MV-4-11 (cell line): ENCODE measurements at regions not wholly inside any gene's neighbourhood (a gene's known extent, or its start where the extent isn't known, plus 50 kb on each side); places are given as distances from the start of the nearest gene placed in this dataset.

Experiments
- DNase-seq: peaks from one replicate; lab custom pipeline; 2025; lab: John Stamatoyannopoulos, UW

- DNase-seq, result no peak
These were observed 311.0 kb upstream of the TNRC6C start for GRCh38 chr17:77647531-77647930.

DNA sequence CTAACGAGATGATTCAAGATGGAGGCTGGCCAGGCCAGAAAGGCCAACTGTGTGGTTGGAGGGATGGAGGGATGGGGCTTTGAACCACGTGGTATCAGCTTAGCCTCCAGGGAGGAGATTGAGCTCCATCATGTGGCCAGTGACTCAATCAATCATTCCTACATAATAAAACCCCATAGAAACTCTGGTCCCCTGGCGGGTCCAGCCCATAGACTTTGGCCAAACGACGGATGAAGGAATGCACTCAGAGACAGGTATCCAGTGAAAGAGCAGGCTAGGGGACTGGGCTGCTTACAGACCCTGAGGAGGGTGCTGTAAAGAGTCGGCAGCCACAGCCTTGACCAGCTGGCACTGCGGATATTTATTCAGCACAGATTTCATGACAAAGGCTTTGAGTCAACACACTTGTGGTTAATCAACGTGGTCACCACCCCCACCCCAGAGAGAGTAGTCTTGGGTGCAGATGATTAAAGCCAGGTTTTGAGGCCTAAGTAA, 308.7 kb upstream of the TNRC6C start:
- DNase-seq, result no peak

- no peak for DNase-seq
These were observed 306.5 kb upstream of the TNRC6C start for GRCh38 chr17:77651988-77652387.

GRCh38 chr17:77654296-77654695, 304.2 kb upstream of the TNRC6C start:
- DNase-seq, result no peak

DNA sequence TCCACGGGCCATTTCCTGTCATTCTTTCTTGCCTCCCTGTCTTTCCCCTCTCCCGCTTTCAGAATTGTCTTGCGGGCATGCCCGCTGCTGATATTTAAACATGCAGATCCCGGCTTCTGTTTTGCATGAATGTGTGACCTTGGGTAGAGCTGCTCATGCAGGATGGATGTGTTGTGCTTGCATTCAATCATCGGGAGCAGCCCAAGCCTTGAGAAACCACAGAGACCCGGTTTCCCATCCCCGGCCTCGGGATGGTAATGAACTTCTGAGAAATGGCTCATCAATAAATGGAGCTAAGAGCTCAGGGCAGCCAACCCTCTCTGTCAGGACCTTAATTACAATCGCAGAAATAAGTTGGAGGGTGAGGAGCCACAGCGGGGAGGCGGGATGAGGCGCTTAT, 303.7 kb upstream of the TNRC6C start:
- no peak for DNase-seq

DNA sequence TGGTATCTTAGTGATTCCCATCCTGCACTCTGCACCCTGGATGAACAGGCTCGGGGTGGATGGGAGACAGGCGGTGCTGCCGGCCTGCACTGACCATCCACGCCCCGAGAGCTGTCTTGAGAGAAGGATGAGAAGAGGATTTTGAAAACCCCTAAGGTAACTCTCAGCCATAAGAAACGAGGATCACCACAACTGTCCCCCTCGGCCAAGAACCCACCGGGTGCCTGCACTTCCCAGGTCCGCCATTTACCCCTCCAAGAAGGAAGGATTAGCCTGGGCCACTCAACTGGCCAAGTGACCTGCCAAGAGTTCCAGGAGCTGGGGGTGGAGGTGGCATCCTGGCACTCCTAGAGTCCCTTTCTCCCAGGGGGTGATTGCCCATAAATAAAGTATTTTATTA, 302.4 kb upstream of the TNRC6C start:
- DNase-seq, result no peak

- DNase-seq, result no peak
These were observed 300.7 kb upstream of the TNRC6C start for GRCh38 chr17:77657839-77658238.

- DNase-seq, result no peak
These were observed 298.0 kb upstream of the TNRC6C start for GRCh38 chr17:77660524-77660923.

GRCh38 chr17:77662833-77663232, 295.7 kb upstream of the TNRC6C start:
- DNase-seq, result no peak

DNA sequence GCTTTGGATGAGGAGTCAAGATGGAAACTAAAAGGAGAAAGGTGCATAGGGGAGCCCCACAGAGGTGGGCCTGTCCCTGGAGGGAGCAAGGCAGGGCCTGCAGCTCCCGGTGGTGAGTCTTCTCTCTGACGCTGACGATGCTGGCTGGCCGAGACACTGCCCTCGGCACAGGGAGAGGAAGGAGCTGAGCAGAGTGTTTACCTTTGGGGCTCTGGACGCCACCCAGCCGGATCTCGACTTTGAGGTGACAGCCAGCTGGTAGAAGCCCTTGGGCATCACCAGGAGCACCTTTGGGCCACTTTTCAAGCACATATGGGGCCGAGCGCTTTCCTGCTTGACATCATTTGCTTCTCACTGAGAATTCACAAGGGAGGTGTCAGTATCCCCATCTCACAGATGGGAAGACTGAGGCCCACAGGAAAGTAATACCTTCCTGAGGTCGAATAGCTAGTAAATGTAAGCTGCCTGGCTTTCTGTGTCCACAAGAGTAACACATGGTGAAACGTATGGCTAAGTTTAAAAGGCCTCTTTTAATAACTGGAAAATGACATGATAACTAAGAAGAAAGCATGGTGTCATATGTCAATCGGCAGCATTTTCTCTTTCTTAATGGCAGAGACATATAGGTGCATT, 294.3 kb upstream of the TNRC6C start:
- no peak for DNase-seq

GRCh38 chr17:77665833-77666232, 292.7 kb upstream of the TNRC6C start:
- no peak for DNase-seq

GRCh38 chr17:77666462-77666861, 292.0 kb upstream of the TNRC6C start:
- peak; percentile 78 for DNase-seq

DNA sequence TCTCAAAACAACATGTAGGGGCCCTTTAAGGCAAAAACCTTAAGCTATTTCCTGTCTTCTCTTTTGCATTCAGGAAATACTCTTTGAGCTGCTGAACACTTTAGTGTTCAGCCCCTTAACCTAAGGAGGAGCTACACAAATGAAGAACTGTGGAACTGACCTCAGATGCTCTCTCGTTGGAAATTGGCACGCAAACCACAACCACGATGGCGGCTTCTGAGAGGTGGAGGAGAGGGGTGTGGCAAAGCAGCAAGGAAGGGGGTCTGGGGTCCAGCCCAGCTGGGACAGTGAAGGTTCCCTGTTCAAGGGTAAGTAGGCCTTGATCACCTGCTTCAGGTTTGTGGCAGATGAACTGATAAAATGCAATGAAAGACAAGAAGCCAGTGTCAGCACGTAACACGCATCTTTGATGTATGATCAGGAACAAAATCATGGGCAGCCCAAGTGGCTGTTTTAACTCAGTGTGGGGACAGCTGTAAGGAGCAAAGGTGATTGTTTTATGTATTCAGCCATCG, 291.6 kb upstream of the TNRC6C start:
- DNase-seq, result peak; percentile 93

GRCh38 chr17:77667478-77667877, 291.0 kb upstream of the TNRC6C start:
- DNase-seq, result no peak

DNA sequence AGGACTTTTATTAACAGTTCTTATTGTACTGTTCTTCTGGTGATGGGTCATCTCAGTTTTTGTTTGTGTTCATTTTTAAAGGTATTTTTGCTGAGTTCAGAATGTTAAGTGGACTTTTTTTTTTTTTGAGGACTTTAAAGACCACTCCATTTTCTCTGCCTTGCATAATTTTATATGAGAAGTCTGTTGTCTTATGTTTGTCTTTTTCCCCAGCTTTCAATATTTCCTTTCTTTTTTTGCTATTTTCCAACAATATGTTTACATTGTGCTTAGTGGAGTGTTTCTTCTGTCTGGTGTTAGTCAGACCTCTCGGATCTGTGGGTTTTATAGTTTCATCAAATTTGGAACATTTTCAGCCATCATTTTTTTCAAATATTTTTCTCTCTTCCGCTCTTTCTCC, 290.0 kb upstream of the TNRC6C start:
- no peak for DNase-seq

DNA sequence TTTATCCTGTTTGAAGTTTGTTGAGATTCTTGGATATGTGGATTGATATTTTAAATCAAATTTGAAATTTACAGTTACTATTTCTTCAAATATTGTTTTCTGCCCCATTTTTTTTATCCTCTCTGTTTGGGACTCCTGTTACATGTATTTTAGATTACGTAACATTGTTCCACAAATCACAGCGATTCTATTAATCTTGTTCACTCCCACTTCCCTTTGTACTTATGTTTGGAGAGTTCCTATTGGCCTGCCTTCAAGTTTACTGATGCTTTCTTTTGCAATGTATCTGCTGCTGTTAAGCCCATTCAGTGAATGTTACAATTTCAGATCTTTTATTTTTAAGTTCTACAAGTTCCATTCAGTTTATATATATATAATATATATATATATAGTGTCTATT, 288.3 kb upstream of the TNRC6C start:
- DNase-seq, result peak; percentile 77

- no peak for DNase-seq
These were observed 284.1 kb upstream of the TNRC6C start for GRCh38 chr17:77674358-77674757.

DNA sequence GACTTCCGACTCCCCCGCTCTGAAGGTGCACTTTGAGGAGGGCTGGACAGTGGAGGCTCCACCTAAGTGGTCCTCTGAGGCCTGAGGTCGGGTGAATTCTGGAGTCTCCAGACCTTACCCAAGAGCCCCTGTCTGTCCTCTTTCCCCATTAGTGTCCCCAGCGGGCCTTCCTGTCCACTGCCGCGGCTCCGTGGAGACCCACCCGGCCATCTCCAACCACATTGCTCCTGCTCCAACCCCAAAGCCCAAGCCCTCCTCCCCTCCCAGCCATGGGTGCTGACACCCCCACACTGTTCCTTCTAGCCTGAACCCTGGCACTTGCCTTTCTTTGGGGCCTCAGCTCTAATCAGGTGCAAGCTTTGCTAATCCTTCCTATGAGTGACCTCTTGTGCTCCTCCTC, 283.1 kb upstream of the TNRC6C start:
- no peak for DNase-seq

DNA sequence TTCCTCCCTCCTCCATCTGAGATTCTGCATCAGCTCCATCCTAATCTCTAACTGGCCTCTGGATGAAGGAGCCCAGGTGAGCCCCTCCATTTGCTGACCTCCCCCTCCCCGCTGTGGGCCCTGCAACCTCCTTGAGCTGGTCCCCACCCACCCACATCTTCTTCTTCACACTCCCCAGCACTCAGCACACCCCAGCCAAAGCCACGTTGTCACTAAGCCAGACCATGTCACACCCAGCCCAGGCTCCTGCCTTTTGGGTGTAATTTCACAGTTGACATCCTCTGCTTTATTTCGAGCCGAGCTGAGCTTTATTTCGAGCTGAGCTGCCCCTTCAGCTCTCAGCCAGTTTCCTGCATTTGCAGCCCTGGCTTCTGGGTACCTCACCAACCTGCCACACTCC, 282.7 kb upstream of the TNRC6C start:
- no peak for DNase-seq

DNA sequence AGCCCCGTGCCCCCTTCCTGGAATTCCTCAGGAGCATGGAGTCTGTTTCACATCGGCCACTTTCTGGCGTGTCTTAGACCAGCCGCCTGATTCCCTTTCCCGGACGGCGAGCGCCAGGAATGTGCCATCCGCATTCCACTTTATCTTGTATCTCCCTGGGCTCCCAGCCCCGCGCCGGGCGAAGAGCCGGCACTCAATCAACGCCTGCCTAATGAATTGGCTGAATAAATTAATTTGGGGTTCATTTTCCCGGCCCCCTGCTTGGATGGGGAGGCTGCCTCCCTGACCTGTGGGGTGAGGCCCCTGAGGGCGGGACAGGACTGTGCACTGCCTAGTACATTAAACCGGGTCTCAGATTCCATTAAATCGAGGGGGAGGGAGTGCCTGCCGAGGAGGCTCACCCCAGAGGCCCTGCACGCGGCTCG, 282.3 kb upstream of the TNRC6C start:
- DNase-seq, result no peak

DNA sequence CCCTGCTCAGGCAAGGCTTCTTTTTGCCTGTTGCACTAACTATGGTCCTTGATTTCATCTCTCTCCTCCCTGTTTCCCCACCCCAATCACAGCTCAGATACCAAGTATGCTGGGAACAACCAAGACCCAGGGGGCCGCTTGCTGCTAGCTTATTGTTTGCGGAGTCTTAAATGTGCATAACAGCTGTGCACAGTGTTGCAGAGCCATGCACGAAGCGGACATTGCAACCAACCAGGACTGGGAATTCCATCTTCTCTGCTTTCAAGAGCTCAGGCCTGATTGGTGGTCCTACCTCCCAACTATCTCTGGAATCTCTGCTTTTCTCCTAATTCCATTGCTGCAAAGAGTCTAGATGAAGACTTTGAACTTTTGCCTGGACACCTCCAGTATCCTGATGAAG, 281.3 kb upstream of the TNRC6C start:
- no peak for DNase-seq

DNA sequence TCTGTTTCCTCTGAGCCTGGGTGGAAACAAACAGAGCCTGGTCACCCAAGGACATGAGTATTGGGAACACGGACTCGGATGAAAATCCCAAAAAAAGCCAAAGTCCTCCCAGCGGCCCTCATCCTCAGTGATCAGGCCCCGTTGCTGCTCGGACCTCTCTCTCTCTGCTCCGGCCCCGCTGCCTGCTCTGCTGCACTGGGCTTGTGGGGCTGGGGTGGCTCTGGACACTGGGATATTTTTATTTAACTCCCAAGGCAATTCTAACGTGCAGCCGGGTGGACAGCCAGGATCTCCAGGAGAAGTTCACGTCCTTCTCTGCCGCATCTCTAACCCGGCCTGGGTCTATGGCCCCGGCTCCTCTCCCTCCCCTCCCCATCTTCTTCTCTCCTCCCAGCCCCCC, 280.9 kb upstream of the TNRC6C start:
- DNase-seq, result no peak

GRCh38 chr17:77679589-77679988, 278.9 kb upstream of the TNRC6C start:
- no peak for DNase-seq

DNA sequence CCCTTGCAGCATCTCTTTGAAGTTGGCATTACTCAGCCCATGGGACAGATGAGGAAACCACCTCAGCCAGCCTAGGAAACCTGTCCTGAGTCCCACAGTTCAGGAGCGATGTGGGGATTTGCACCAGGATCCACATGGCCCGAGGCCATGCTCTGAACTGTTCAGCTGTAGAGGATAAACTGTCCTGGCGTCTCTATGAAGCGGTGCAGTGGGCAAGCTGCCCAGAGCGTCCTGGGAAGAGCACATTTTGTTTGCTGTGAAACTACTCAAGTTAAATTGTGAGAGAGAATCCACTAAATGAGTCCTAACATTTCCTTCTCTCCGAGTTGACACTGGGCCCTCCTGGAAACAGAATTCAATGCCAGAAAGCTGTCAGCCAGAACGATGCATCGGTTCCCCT, 276.6 kb upstream of the TNRC6C start:
- no peak for DNase-seq
